ENCODE measurements at regions not wholly inside any gene's neighbourhood (a gene's known extent, or its start where the extent isn't known, plus 50 kb on each side); places are given as distances from the start of the nearest gene placed in this dataset.
"Not testable (repeated sequence)": the region's sequence is repeated elsewhere in the genome, so short reads cannot be mapped to it uniquely, and the experiment has no call there.

- DNase-seq (ENCODE audit: low read depth in 3 of 3, low spot score in 2 of 3): no peak
These were observed 658.2 kb downstream of the NUP35 start for GRCh38 chr2:183782436-183782835.

- DNase-seq (ENCODE audit: low read depth in 3 of 3, low spot score in 2 of 3): not testable (repeated sequence)
These were observed 664.6 kb downstream of the NUP35 start for GRCh38 chr2:183788796-183789195.

- not testable (repeated sequence) for DNase-seq (ENCODE audit: low read depth in 3 of 3, low spot score in 2 of 3)
These were observed 668.1 kb downstream of the NUP35 start for GRCh38 chr2:183792165-183792924.

- DNase-seq (ENCODE audit: low read depth in 3 of 3, low spot score in 2 of 3): no peak
These were observed 674.3 kb downstream of the NUP35 start for GRCh38 chr2:183798535-183798934.

- DNase-seq (ENCODE audit: low read depth in 3 of 3, low spot score in 2 of 3): no peak
These were observed 675.5 kb downstream of the NUP35 start for GRCh38 chr2:183799761-183800160.

- no peak for DNase-seq (ENCODE audit: low read depth in 3 of 3, low spot score in 2 of 3)
These were observed 679.4 kb downstream of the NUP35 start for GRCh38 chr2:183803596-183803995.

GRCh38 chr2:183807870-183808269, 683.6 kb downstream of the NUP35 start:
- DNase-seq (ENCODE audit: low read depth in 3 of 3, low spot score in 2 of 3): no peak

GRCh38 chr2:183809404-183809803, 685.2 kb downstream of the NUP35 start:
- no peak for DNase-seq (ENCODE audit: low read depth in 3 of 3, low spot score in 2 of 3)

- no peak for DNase-seq (ENCODE audit: low read depth in 3 of 3, low spot score in 2 of 3)
These were observed 687.0 kb downstream of the NUP35 start for GRCh38 chr2:183811281-183811680.

- no peak for DNase-seq (ENCODE audit: low read depth in 3 of 3, low spot score in 2 of 3)
These were observed 687.8 kb downstream of the NUP35 start for GRCh38 chr2:183812091-183812490.

- DNase-seq (ENCODE audit: low read depth in 3 of 3, low spot score in 2 of 3): no peak
These were observed 701.5 kb downstream of the NUP35 start for GRCh38 chr2:183825710-183826109.

- DNase-seq (ENCODE audit: low read depth in 3 of 3, low spot score in 2 of 3): no peak
These were observed 705.7 kb downstream of the NUP35 start for GRCh38 chr2:183829931-183830330.

- no peak for DNase-seq (ENCODE audit: low read depth in 3 of 3, low spot score in 2 of 3)
These were observed 712.9 kb downstream of the NUP35 start for GRCh38 chr2:183837157-183837556.

GRCh38 chr2:183838295-183838694, 714.1 kb downstream of the NUP35 start:
- DNase-seq (ENCODE audit: low read depth in 3 of 3, low spot score in 2 of 3): no peak

- no peak for DNase-seq (ENCODE audit: low read depth in 3 of 3, low spot score in 2 of 3)
These were observed 715.9 kb downstream of the NUP35 start for GRCh38 chr2:183840061-183840584.

GRCh38 chr2:183849826-183850225, 725.6 kb downstream of the NUP35 start:
- DNase-seq (ENCODE audit: low read depth in 3 of 3, low spot score in 2 of 3): not testable (repeated sequence)

GRCh38 chr2:183859129-183859528, 734.9 kb downstream of the NUP35 start:
- no peak for DNase-seq (ENCODE audit: low read depth in 3 of 3, low spot score in 2 of 3)

GRCh38 chr2:183866666-183867065, 731.7 kb upstream of the ZNF804A start:
- no peak for DNase-seq (ENCODE audit: low read depth in 3 of 3, low spot score in 2 of 3)

- DNase-seq (ENCODE audit: low read depth in 3 of 3, low spot score in 2 of 3): no peak
These were observed 731.1 kb upstream of the ZNF804A start for GRCh38 chr2:183867206-183867605.

- DNase-seq (ENCODE audit: low read depth in 3 of 3, low spot score in 2 of 3): no peak
These were observed 730.2 kb upstream of the ZNF804A start for GRCh38 chr2:183868153-183868552.

- DNase-seq (ENCODE audit: low read depth in 3 of 3, low spot score in 2 of 3): no peak
These were observed 729.6 kb upstream of the ZNF804A start for GRCh38 chr2:183868707-183869106.

GRCh38 chr2:183872131-183872530, 726.2 kb upstream of the ZNF804A start:
- DNase-seq (ENCODE audit: low read depth in 3 of 3, low spot score in 2 of 3): no peak

- no peak for DNase-seq (ENCODE audit: low read depth in 3 of 3, low spot score in 2 of 3)
These were observed 716.4 kb upstream of the ZNF804A start for GRCh38 chr2:183881978-183882377.

Measured in right renal cortex interstitium (tissue), 3 donors.